Smooth muscle cell (in vitro differentiated cells): ENCODE measurements at regions not wholly inside any gene's neighbourhood (a gene's known extent, or its start where the extent isn't known, plus 50 kb on each side); places are given as distances from the start of the nearest gene placed in this dataset.

Experiments
- DNase-seq: peaks from one replicate; lab custom pipeline; 2025; ENCODE audit not compliant: unreplicated experiment; lab: John Stamatoyannopoulos, UW
- H2AFZ ChIP-seq: fragments of 200-600 bp; sonication (generic); 2 replicates; pipeline ENCODE4 v1.6.0; 2016; ENCODE audit warnings: antibody characterized with exemption, low read depth, mild to moderate bottlenecking
- H3F3A ChIP-seq: fragments of 200-600 bp; sonication (generic); 2 replicates; pipeline ENCODE4 v1.6.0; 2017; ENCODE audit warnings: antibody characterized with exemption, low read depth
- H3K27ac ChIP-seq: fragments of 200-600 bp; sonication (generic); 2 replicates; pipeline ENCODE4 v1.5.1; 2016; ENCODE audit warnings: low read depth, mild to moderate bottlenecking
- H3K27me3 ChIP-seq: fragments of 200-600 bp; sonication (generic); 2 replicates; pipeline ENCODE4 v1.6.1; 2016; ENCODE audit warnings: low read depth, mild to moderate bottlenecking
- H3K36me3 ChIP-seq: fragments of 200-600 bp; sonication (generic); 2 replicates; pipeline ENCODE4 v1.5.1; 2016; ENCODE audit warnings: low read depth
- H3K4me1 ChIP-seq: fragments of 200-600 bp; sonication (generic); 2 replicates; pipeline ENCODE4 v1.5.1; 2016; ENCODE audit warnings: low read depth
- H3K4me2 ChIP-seq: fragments of 200-600 bp; sonication (generic); 2 replicates; pipeline ENCODE4 v1.6.0; 2016; ENCODE audit warnings: mild to moderate bottlenecking
- H3K4me3 ChIP-seq: fragments of 200-600 bp; sonication (generic); 2 replicates; pipeline ENCODE4 v1.5.1; 2016; ENCODE audit warnings: mild to moderate bottlenecking
- H3K79me2 ChIP-seq: fragments of 200-600 bp; sonication (generic); 2 replicates; pipeline ENCODE4 v1.6.0; 2016; ENCODE audit warnings: low read depth, mild to moderate bottlenecking
- H3K9ac ChIP-seq: fragments of 200-600 bp; sonication (generic); 2 replicates; pipeline ENCODE4 v1.6.0; 2016; ENCODE audit warnings: low read depth
- H3K9me3 ChIP-seq: fragments of 200-600 bp; sonication (generic); replicated peaks from 2 replicates; pipeline ENCODE4 v1.5.1; 2016; ENCODE audit warnings: low read depth
- H4K20me1 ChIP-seq: fragments of 200-600 bp; sonication (generic); 2 replicates; pipeline ENCODE4 v1.6.0; 2016; ENCODE audit warnings: low read depth
- WGBS: methylation state at CpG from one replicate; pipeline ENCODE4 v1.1.7; 2016; ENCODE audit warnings: low lambda C conversion rate; 5-methylcytosine and 5-hydroxymethylcytosine counted together
- TF ChIP-seq, protein P1 (sequence below): fragments of 200-600 bp; sonication (generic); IDR thresholded peaks from 2 replicates; pipeline ENCODE4 v1.5.1; 2017; ENCODE audit warnings: borderline replicate concordance, mild to moderate bottlenecking, antibody characterized with exemption; ENCODE audit not compliant: insufficient read depth, poor library complexity, severe bottlenecking

DNA sequence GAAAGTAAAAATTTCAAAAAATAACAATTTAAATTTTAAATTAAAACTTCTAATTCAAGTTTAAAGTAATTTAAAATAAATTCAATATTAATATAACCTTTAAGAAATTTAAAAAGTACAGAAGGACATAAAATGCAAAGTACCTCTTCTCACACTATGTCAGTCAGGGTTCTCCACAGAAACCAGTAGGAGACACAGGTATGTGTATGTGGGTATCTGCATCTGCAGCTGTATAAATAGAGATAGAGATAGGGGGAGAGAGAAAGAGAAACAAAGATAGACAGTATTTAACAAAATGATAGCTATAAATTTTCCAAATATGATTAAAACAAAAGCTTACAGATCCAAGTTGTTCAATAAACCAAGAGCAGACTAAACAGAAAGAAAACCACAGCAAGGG is 190.8 kb downstream of the ERMARD start:
- no peaks in the 10 kb centered on the region for H3K9me3 ChIP-seq

GRCh38 chr6:169940481-169941271 is 189.3 kb downstream of the ERMARD start:
- H3K27ac ChIP-seq, result no peak overlapping the region
- no peak overlapping the region for H3K9ac ChIP-seq
- H3F3A ChIP-seq, result no peaks in the 10 kb centered on the region
- no peaks in the 10 kb centered on the region for H3K79me2 ChIP-seq
- H3K9me3 ChIP-seq, result no peaks in the 10 kb centered on the region
- WGBS, result 59% methylated on average over 26 of the region's 26 CpGs
- H2AFZ ChIP-seq, result no peak overlapping the region
- no peaks in the 10 kb centered on the region for H3K36me3 ChIP-seq
- H4K20me1 ChIP-seq, result no peaks in the 10 kb centered on the region
- H3K27me3 ChIP-seq, result peaks cover 19% of the 10 kb centered on the region
- no peak overlapping the region for H3K4me3 ChIP-seq
- DNase-seq, result no peak
- H3K4me1 ChIP-seq, result no peaks in the 10 kb centered on the region
- TF ChIP-seq, protein P1, sequence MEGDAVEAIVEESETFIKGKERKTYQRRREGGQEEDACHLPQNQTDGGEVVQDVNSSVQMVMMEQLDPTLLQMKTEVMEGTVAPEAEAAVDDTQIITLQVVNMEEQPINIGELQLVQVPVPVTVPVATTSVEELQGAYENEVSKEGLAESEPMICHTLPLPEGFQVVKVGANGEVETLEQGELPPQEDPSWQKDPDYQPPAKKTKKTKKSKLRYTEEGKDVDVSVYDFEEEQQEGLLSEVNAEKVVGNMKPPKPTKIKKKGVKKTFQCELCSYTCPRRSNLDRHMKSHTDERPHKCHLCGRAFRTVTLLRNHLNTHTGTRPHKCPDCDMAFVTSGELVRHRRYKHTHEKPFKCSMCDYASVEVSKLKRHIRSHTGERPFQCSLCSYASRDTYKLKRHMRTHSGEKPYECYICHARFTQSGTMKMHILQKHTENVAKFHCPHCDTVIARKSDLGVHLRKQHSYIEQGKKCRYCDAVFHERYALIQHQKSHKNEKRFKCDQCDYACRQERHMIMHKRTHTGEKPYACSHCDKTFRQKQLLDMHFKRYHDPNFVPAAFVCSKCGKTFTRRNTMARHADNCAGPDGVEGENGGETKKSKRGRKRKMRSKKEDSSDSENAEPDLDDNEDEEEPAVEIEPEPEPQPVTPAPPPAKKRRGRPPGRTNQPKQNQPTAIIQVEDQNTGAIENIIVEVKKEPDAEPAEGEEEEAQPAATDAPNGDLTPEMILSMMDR, result no peak
- no peak overlapping the region for H3K4me2 ChIP-seq

More for the DNA sequence above, 190.8 kb downstream of the ERMARD start:
- no peaks in the 10 kb centered on the region for H3F3A ChIP-seq
- no peaks in the 10 kb centered on the region for H3K36me3 ChIP-seq
- DNase-seq, result no peak
- H3K9ac ChIP-seq, result no peak overlapping the region
- H3K79me2 ChIP-seq, result no peaks in the 10 kb centered on the region
- H3K27ac ChIP-seq, result no peak overlapping the region
- peaks cover 16% of the 10 kb centered on the region for H3K27me3 ChIP-seq
- TF ChIP-seq, protein P1, result no peak
- no peak overlapping the region for H2AFZ ChIP-seq
- no peaks in the 10 kb centered on the region for H4K20me1 ChIP-seq
- H3K4me2 ChIP-seq, result no peak overlapping the region
- H3K4me1 ChIP-seq, result no peaks in the 10 kb centered on the region
- H3K4me3 ChIP-seq, result no peak overlapping the region

DNA sequence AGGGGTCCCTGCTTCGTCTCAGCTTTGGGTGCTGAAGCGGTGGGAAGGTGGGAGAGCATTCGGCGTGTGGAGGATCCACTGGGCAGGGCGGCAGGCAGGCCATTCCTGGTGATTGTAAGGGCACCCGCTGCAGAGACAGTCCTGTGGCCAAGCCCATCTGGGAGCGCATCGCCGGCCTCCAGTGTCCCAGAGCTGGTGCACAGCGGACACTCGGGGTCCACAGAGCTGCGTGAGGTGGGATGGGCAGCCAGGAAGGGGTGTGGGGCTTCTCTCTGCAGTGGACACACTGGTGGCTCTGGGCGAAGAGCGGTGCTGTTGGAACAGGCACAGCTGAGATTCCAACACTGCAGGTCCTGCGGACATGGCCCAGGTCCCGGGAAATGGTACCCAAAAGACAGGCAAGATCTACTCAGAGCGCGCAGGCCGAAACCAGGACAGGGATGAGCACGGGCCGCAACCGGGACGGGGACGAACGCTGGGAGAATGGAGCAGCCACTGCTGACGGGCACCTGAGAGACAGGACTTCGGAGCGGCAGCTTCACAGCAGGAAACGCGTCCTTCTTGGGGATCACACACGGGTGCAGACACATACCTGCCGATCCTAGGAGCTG is 188.2 kb downstream of the ERMARD start:
- H3K4me2 ChIP-seq, result no peak overlapping the region
- H3K4me1 ChIP-seq, result no peaks in the 10 kb centered on the region
- no peak overlapping the region for H3K9ac ChIP-seq
- WGBS, result 91% methylated on average over 32 of the region's 32 CpGs
- H4K20me1 ChIP-seq, result no peaks in the 10 kb centered on the region
- peaks cover 19% of the 10 kb centered on the region for H3K27me3 ChIP-seq
- no peaks in the 10 kb centered on the region for H3K9me3 ChIP-seq
- H3F3A ChIP-seq, result no peaks in the 10 kb centered on the region
- DNase-seq, result no peak
- no peak overlapping the region for H2AFZ ChIP-seq
- no peak overlapping the region for H3K4me3 ChIP-seq
- no peaks in the 10 kb centered on the region for H3K79me2 ChIP-seq
- H3K36me3 ChIP-seq, result no peaks in the 10 kb centered on the region
- H3K27ac ChIP-seq, result no peak overlapping the region
- TF ChIP-seq, protein P1, result no peak
